ENCODE measurements at regions not wholly inside any gene's neighbourhood (a gene's known extent, or its start where the extent isn't known, plus 50 kb on each side); places are given as distances from the start of the nearest gene placed in this dataset.

DNA sequence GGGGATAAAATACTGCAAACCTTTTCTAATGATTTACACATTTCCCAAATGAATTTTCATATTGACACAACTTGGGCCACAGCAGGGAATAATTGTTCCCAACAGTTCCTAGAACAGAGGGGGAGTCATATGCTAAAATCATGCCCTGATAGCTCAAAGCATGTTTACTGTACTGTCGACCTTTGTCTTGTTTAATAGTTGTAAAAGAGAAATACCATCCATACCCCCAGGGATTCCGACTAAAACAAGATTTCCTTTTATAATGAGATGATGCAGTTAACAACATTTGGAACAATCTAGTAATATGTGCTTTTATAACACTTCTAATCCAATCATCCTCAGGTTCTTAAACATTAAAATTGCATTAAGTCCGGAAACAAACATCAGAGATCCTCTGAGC, 759.7 kb downstream of the OLFM4 start:
- Histone ChIP-seq H3K27ac (ENCODE audit: low read depth, low read length) (no peak overlapping the region), H4K20me1 (ENCODE audit: insufficient read depth, low read length) (no peaks in the 10 kb centered on the region), H3K36me3 (ENCODE audit: insufficient read depth, low read length) (no peaks in the 10 kb centered on the region), H3K27me3 (ENCODE audit: insufficient read depth, low read length) (no peaks in the 10 kb centered on the region), H3K4me1 (ENCODE audit: insufficient read depth, low read length) (no peaks in the 10 kb centered on the region), H3K4me3 (ENCODE audit: insufficient read depth, low read length) (no peak overlapping the region), H3K9me3 (ENCODE audit: low read depth, low read length) (no peaks in the 10 kb centered on the region), H2AFZ (ENCODE audit: low read length) (no peak overlapping the region), H3K79me2 (ENCODE audit: insufficient read depth, low read length) (no peaks in the 10 kb centered on the region), H3K4me2 (ENCODE audit: insufficient read depth, low read length) (no peak overlapping the region)
- DNase-seq (ENCODE audit: insufficient read length, low spot score, missing footprints), result no peak
- TF ChIP-seq, protein P1, sequence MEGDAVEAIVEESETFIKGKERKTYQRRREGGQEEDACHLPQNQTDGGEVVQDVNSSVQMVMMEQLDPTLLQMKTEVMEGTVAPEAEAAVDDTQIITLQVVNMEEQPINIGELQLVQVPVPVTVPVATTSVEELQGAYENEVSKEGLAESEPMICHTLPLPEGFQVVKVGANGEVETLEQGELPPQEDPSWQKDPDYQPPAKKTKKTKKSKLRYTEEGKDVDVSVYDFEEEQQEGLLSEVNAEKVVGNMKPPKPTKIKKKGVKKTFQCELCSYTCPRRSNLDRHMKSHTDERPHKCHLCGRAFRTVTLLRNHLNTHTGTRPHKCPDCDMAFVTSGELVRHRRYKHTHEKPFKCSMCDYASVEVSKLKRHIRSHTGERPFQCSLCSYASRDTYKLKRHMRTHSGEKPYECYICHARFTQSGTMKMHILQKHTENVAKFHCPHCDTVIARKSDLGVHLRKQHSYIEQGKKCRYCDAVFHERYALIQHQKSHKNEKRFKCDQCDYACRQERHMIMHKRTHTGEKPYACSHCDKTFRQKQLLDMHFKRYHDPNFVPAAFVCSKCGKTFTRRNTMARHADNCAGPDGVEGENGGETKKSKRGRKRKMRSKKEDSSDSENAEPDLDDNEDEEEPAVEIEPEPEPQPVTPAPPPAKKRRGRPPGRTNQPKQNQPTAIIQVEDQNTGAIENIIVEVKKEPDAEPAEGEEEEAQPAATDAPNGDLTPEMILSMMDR (IDR thresholded peaks at IDR 0.05; ENCODE audit: extremely low read depth, low read depth, low read length), result no peak

DNA sequence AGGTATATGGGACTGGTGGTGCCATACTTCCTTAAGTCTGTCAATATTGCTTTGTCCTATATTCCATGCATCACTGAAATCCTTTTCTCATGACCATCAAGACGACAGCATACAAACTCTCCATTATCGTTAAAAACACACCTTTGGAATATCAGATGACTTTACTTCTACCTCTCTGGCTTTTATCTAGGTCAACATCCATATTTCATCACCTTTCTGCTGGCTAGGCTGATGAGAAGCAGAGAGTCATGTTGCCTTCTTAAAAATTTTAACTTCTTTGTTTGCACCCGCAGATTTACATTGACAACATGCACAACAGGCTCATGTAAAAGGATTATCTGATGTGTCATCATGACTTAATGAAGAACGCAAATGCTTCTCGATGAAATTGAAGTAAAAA, 771.4 kb downstream of the OLFM4 start:
- peak; percentile 3 for DNase-seq (ENCODE audit: insufficient read length, low spot score, missing footprints)
- TF ChIP-seq, protein P1 (IDR thresholded peaks at IDR 0.05; ENCODE audit: extremely low read depth, low read depth, low read length), result no peak
- no peak overlapping the region for H3K27ac ChIP-seq (ENCODE audit: low read depth, low read length)

DNA sequence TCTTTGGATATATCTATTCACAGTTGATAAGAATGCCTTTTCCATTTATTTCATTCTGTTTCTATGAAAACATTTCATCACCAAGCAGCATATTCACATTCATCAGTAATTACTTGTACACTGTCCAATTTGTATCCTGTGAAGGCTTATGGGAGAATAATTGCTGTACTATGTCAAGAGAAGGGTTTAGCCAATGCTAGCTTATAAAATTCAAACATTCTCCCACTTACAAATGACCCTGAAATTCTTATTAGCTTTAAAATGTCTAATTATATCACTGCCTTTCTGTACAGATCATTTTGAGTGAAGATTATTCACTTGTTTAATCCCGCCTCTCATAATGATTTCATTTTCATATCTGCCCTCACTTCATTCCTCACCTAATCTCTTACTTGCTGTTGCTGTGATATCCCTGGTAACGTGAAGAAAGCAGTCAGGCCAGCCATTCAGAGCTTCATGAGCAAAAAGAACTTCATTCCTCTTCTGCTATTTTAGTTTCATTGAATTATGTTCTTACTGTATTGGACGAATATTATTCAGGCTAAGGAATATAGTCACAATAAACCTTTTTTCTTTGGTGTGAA, 778.7 kb downstream of the OLFM4 start:
- Histone ChIP-seq H3K36me3 (ENCODE audit: insufficient read depth, low read length) (no peaks in the 10 kb centered on the region), H3K4me2 (ENCODE audit: insufficient read depth, low read length) (no peak overlapping the region), H3K27ac (ENCODE audit: low read depth, low read length) (no peak overlapping the region), H4K20me1 (ENCODE audit: insufficient read depth, low read length) (no peaks in the 10 kb centered on the region), H3K9me3 (ENCODE audit: low read depth, low read length) (no peaks in the 10 kb centered on the region), H3K27me3 (ENCODE audit: insufficient read depth, low read length) (no peaks in the 10 kb centered on the region), H2AFZ (ENCODE audit: low read length) (no peak overlapping the region), H3K79me2 (ENCODE audit: insufficient read depth, low read length) (no peaks in the 10 kb centered on the region), H3K4me1 (ENCODE audit: insufficient read depth, low read length) (no peaks in the 10 kb centered on the region), H3K4me3 (ENCODE audit: insufficient read depth, low read length) (no peak overlapping the region)
- TF ChIP-seq, protein P1 (IDR thresholded peaks at IDR 0.05; ENCODE audit: extremely low read depth, low read depth, low read length), result no peak
- no peak for DNase-seq (ENCODE audit: insufficient read length, low spot score, missing footprints)

More for the DNA sequence above, 771.4 kb downstream of the OLFM4 start:
- H2AFZ ChIP-seq (ENCODE audit: low read length), result no peak overlapping the region
- H3K79me2 ChIP-seq (ENCODE audit: insufficient read depth, low read length), result no peaks in the 10 kb centered on the region
- H3K4me1 ChIP-seq (ENCODE audit: insufficient read depth, low read length), result no peaks in the 10 kb centered on the region
- no peaks in the 10 kb centered on the region for H3K36me3 ChIP-seq (ENCODE audit: insufficient read depth, low read length)
- no peak overlapping the region for H3K4me3 ChIP-seq (ENCODE audit: insufficient read depth, low read length)
- H3K9me3 ChIP-seq (ENCODE audit: low read depth, low read length), result no peaks in the 10 kb centered on the region
- H3K27me3 ChIP-seq (ENCODE audit: insufficient read depth, low read length), result no peaks in the 10 kb centered on the region
- no peak overlapping the region for H3K4me2 ChIP-seq (ENCODE audit: insufficient read depth, low read length)
- H4K20me1 ChIP-seq (ENCODE audit: insufficient read depth, low read length), result no peaks in the 10 kb centered on the region

DNA sequence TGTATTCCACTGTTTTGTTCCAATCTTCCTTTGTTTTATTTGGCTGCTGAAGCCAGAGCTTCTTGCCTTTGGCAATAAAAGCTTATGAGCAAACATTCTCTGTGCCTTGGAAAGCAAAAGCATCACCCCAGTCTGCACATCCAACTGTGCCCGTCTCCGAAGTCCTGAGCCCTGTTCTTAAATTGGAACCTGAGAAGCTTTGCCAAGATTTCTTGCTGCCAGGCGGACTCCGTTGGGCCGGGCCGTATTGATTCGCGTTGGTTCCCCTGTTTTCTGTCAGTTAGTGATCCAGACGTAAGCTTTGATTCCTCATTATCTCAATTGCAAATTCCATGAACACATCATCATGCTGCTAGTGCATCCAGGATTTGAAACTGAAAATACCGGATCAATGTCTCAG, 793.0 kb downstream of the OLFM4 start:
- Histone ChIP-seq H3K79me2 (ENCODE audit: insufficient read depth, low read length) (no peaks in the 10 kb centered on the region), H3K27me3 (ENCODE audit: insufficient read depth, low read length) (no peaks in the 10 kb centered on the region), H2AFZ (ENCODE audit: low read length) (no peak overlapping the region), H3K4me1 (ENCODE audit: insufficient read depth, low read length) (no peaks in the 10 kb centered on the region), H3K4me3 (ENCODE audit: insufficient read depth, low read length) (no peak overlapping the region), H3K27ac (ENCODE audit: low read depth, low read length) (no peak overlapping the region), H3K4me2 (ENCODE audit: insufficient read depth, low read length) (no peak overlapping the region), H4K20me1 (ENCODE audit: insufficient read depth, low read length) (no peaks in the 10 kb centered on the region), H3K36me3 (ENCODE audit: insufficient read depth, low read length) (no peaks in the 10 kb centered on the region), H3K9me3 (ENCODE audit: low read depth, low read length) (no peaks in the 10 kb centered on the region)
- TF ChIP-seq, protein P1 (IDR thresholded peaks at IDR 0.05; ENCODE audit: extremely low read depth, low read depth, low read length), result no peak
- DNase-seq (ENCODE audit: insufficient read length, low spot score, missing footprints), result no peak
